Neutrophil (primary cell): ENCODE measurements at regions not wholly inside any gene's neighbourhood (a gene's known extent, or its start where the extent isn't known, plus 50 kb on each side); places are given as distances from the start of the nearest gene placed in this dataset.

ENCODE experiments used
- H3K27ac ChIP-seq: fragments of 200-600 bp; sonication (generic); 2 replicates; pipeline ENCODE4 v1.5.1; 2016; ENCODE audit warnings: mild to moderate bottlenecking, moderate library complexity
- H3K27me3 ChIP-seq: fragments of 200-600 bp; sonication (generic); 2 replicates; pipeline ENCODE4 v1.6.0; 2016; ENCODE audit warnings: mild to moderate bottlenecking
- H3K36me3 ChIP-seq: fragments of 200-600 bp; sonication (generic); 2 replicates; pipeline ENCODE4 v1.5.1; 2017
- H3K4me1 ChIP-seq, 2 experiments: fragments of 200-600 bp in 1 of 2; sonication (generic) in 1 of 2; 1 replicate in 1 of 2; 2 replicates in 1 of 2; pipeline versions ENCODE4 v1.5.1 to v1.6.1; 2013 to 2016; ENCODE audit warnings: low read depth in 1 of 2, low read length in 1 of 2, mild to moderate bottlenecking in 1 of 2, moderate library complexity in 1 of 2; ENCODE audit not compliant: control insufficient read depth in 1 of 2, insufficient read depth in 1 of 2
- H3K4me3 ChIP-seq, 2 experiments: fragments of 200-600 bp in 1 of 2; sonication (generic) in 1 of 2; 1 replicate in 1 of 2; 2 replicates in 1 of 2; pipeline ENCODE4 v1.5.1; 2013 to 2016; ENCODE audit warnings: low read depth in 1 of 2, low read length in 1 of 2, mild to moderate bottlenecking in 1 of 2, moderate library complexity in 1 of 2
- H3K9me3 ChIP-seq: fragments of 200-600 bp; sonication (generic); 2 replicates; pipeline ENCODE4 v1.5.1; 2016
- TF ChIP-seq, protein P1 (sequence below): fragments of 200-600 bp; sonication (generic); IDR thresholded peaks from 2 replicates; pipeline ENCODE4 v1.5.1; 2016; ENCODE audit warnings: antibody characterized with exemption

DNA sequence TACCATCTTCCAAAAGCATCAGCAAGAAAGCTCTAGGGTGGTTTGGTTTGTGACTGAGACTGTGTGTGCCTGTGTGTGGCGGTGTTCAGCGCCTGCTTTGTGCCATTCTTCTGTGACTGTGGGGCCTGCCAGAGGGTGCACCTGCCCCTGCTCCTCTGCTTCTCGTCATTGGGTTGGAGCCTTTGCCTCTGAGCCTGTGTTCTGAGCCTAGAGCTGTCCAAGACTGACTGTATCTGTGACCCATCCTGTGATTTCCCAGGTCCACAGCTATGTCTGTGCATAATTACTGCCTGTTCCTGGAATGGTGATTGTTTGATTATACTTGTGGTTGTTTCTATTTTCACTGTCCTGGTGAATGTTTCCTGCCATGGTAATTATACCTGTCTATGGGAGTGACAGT lies 57.1 kb upstream of the KLHL29 start:
- Histone ChIP-seq H3K4me3 (no peak overlapping the region), H3K36me3 (no peaks in the 10 kb centered on the region), H3K4me1 (no peaks in the 10 kb centered on the region), H3K27me3 (no peaks in the 10 kb centered on the region), H3K27ac (no peak overlapping the region), H3K9me3 (no peaks in the 10 kb centered on the region)
- TF ChIP-seq, protein P1, sequence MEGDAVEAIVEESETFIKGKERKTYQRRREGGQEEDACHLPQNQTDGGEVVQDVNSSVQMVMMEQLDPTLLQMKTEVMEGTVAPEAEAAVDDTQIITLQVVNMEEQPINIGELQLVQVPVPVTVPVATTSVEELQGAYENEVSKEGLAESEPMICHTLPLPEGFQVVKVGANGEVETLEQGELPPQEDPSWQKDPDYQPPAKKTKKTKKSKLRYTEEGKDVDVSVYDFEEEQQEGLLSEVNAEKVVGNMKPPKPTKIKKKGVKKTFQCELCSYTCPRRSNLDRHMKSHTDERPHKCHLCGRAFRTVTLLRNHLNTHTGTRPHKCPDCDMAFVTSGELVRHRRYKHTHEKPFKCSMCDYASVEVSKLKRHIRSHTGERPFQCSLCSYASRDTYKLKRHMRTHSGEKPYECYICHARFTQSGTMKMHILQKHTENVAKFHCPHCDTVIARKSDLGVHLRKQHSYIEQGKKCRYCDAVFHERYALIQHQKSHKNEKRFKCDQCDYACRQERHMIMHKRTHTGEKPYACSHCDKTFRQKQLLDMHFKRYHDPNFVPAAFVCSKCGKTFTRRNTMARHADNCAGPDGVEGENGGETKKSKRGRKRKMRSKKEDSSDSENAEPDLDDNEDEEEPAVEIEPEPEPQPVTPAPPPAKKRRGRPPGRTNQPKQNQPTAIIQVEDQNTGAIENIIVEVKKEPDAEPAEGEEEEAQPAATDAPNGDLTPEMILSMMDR: no peak

- Histone ChIP-seq H3K4me1 (no peaks in the 10 kb centered on the region), H3K4me3 (no peak overlapping the region), H3K36me3 (no peaks in the 10 kb centered on the region), H3K27me3 (no peaks in the 10 kb centered on the region), H3K27ac (no peak overlapping the region), H3K9me3 (no peaks in the 10 kb centered on the region)
- TF ChIP-seq, protein P1: no peak
These were observed 54.8 kb upstream of the KLHL29 start for GRCh38 chr2:23330214-23330613.
